GM12892 (cell line): ENCODE measurements at regions not wholly inside any gene's neighbourhood (a gene's known extent, or its start where the extent isn't known, plus 50 kb on each side); places are given as distances from the start of the nearest gene placed in this dataset.

Experiments used
- POLR2A ChIP-seq: IDR thresholded peaks from 2 replicates; pipeline ENCODE4 v1.6.1; 2011; ENCODE audit warnings: low read depth, low read length, control low read depth
- POLR2AphosphoS5 ChIP-seq: IDR thresholded peaks from 2 replicates; pipeline ENCODE4 v1.6.1; 2011; ENCODE audit warnings: low read depth, low read length, control low read depth
- TAF1 ChIP-seq: IDR thresholded peaks from 2 replicates; pipeline ENCODE4 v1.6.1; 2011; ENCODE audit warnings: low read depth, mild to moderate bottlenecking, control low read depth, low read length, borderline replicate concordance

- TF ChIP-seq POLR2A (no peak), TAF1 (no peak), POLR2AphosphoS5 (no peak)
These were observed 82.2 kb upstream of the LGALSL start for GRCh38 chr2:64371727-64372126.
